Loucy (cell line): ENCODE measurements at regions not wholly inside any gene's neighbourhood (a gene's known extent, or its start where the extent isn't known, plus 50 kb on each side); places are given as distances from the start of the nearest gene placed in this dataset.
"Not testable (repeated sequence)": the region's sequence is repeated elsewhere in the genome, so short reads cannot be mapped to it uniquely, and the experiment has no call there.

Experiments
- H2AFZ ChIP-seq: fragments of 200-600 bp; sonication (generic); 2 replicates; pipeline ENCODE4 v1.6.0; 2016; ENCODE audit warnings: antibody characterized with exemption, mild to moderate bottlenecking, low read length, moderate library complexity
- H3F3A ChIP-seq: fragments of 200-600 bp; 2 replicates; pipeline ENCODE4 v1.6.0; 2016; ENCODE audit warnings: antibody characterized with exemption, low read depth, mild to moderate bottlenecking
- H3K27me3 ChIP-seq: fragments of 200-600 bp; sonication (generic); 2 replicates; pipeline ENCODE4 v1.6.1; 2014; ENCODE audit warnings: low read length, mild to moderate bottlenecking; ENCODE audit not compliant: insufficient read depth, poor library complexity, severe bottlenecking
- H3K36me3 ChIP-seq: fragments of 200-600 bp; sonication (generic); 2 replicates; pipeline ENCODE4 v1.6.1; 2016; ENCODE audit warnings: low read length; ENCODE audit not compliant: insufficient read depth
- H3K4me1 ChIP-seq: fragments of 200-600 bp; sonication (generic); 2 replicates; pipeline ENCODE4 v1.5.1; 2014; ENCODE audit warnings: low read length, mild to moderate bottlenecking; ENCODE audit not compliant: insufficient read depth, poor library complexity, severe bottlenecking
- H3K4me2 ChIP-seq: fragments of 200-600 bp; sonication (generic); 2 replicates; pipeline ENCODE4 v1.6.0; 2014; ENCODE audit warnings: antibody characterized with exemption, low read length, low read depth, mild to moderate bottlenecking; ENCODE audit not compliant: poor library complexity, severe bottlenecking
- H3K4me3 ChIP-seq: fragments of 200-600 bp; sonication (generic); 2 replicates; pipeline ENCODE4 v1.5.1; 2014; ENCODE audit warnings: low read length, mild to moderate bottlenecking, mixed read lengths; ENCODE audit not compliant: poor library complexity, severe bottlenecking
- H3K79me2 ChIP-seq: fragments of 200-600 bp; sonication (generic); 2 replicates; pipeline ENCODE4 v1.6.1; 2014; ENCODE audit warnings: low read length; ENCODE audit not compliant: insufficient read depth
- H3K9ac ChIP-seq: fragments of 200-600 bp; sonication (generic); 2 replicates; pipeline ENCODE4 v1.6.0; 2014; ENCODE audit warnings: mild to moderate bottlenecking, low read depth, low read length, moderate library complexity; ENCODE audit not compliant: poor library complexity, severe bottlenecking
- H3K9me2 ChIP-seq: fragments of 200-600 bp; sonication (generic); replicated peaks from 2 replicates; pipeline ENCODE4 v1.6.1; 2016; ENCODE audit warnings: low read depth, low read length, mixed read lengths
- H3K9me3 ChIP-seq: fragments of 200-600 bp; sonication (generic); 2 replicates; pipeline ENCODE4 v1.6.1; 2014; ENCODE audit warnings: mild to moderate bottlenecking, antibody characterized with exemption, low read length, low read depth; ENCODE audit not compliant: insufficient read depth
- H4K20me1 ChIP-seq: fragments of 200-600 bp; sonication (generic); 2 replicates; pipeline ENCODE4 v1.6.0; 2014; ENCODE audit warnings: antibody characterized with exemption, low read length, mild to moderate bottlenecking; ENCODE audit not compliant: insufficient read depth, poor library complexity, severe bottlenecking
- EZH2phosphoT487 ChIP-seq: fragments of 200-600 bp; IDR thresholded peaks from 2 replicates; pipeline ENCODE4 v1.6.1; 2018; ENCODE audit warnings: antibody characterized with exemption, mild to moderate bottlenecking, moderate library complexity, borderline replicate concordance
- TF ChIP-seq, protein P1 (sequence below): fragments of 200-600 bp; sonication (generic); conservative IDR thresholded peaks from 2 replicates; pipeline ENCODE4 v1.5.1; 2014; ENCODE audit warnings: mild to moderate bottlenecking, antibody characterized with exemption, low read length

DNA sequence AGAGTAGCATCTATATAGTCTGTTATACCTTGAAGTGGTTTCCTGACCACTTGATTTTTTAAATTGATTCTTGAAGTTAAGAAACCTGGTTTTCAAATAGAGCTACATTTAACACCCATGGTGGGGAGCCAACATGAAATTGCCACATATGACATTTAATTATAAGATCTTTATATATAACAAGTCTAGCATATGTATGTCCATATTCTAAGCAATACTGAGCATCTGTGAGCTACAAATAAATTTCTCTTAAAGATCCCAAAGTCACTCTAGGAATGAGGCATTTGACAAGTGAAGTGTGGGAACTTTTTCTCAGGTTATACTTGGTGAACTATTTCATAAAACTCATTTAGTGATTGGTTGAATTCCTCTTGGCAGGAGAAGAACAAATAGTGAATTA, 132.5 kb downstream of the RPL10L start:
- Histone ChIP-seq H3K4me1 (no peaks in the 10 kb centered on the region), H3K36me3 (no peaks in the 10 kb centered on the region), H3K9me2 (no peaks in the 10 kb centered on the region), H3F3A (no peaks in the 10 kb centered on the region), H3K9me3 (no peaks in the 10 kb centered on the region), H3K27me3 (no peaks in the 10 kb centered on the region), H2AFZ (no peak overlapping the region), H4K20me1 (no peaks in the 10 kb centered on the region), H3K4me2 (no peak overlapping the region), H3K9ac (no peak overlapping the region), H3K4me3 (no peak overlapping the region), H3K79me2 (no peaks in the 10 kb centered on the region)
- TF ChIP-seq, protein P1, sequence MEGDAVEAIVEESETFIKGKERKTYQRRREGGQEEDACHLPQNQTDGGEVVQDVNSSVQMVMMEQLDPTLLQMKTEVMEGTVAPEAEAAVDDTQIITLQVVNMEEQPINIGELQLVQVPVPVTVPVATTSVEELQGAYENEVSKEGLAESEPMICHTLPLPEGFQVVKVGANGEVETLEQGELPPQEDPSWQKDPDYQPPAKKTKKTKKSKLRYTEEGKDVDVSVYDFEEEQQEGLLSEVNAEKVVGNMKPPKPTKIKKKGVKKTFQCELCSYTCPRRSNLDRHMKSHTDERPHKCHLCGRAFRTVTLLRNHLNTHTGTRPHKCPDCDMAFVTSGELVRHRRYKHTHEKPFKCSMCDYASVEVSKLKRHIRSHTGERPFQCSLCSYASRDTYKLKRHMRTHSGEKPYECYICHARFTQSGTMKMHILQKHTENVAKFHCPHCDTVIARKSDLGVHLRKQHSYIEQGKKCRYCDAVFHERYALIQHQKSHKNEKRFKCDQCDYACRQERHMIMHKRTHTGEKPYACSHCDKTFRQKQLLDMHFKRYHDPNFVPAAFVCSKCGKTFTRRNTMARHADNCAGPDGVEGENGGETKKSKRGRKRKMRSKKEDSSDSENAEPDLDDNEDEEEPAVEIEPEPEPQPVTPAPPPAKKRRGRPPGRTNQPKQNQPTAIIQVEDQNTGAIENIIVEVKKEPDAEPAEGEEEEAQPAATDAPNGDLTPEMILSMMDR, result no peak
- TF ChIP-seq EZH2phosphoT487, result no peak

DNA sequence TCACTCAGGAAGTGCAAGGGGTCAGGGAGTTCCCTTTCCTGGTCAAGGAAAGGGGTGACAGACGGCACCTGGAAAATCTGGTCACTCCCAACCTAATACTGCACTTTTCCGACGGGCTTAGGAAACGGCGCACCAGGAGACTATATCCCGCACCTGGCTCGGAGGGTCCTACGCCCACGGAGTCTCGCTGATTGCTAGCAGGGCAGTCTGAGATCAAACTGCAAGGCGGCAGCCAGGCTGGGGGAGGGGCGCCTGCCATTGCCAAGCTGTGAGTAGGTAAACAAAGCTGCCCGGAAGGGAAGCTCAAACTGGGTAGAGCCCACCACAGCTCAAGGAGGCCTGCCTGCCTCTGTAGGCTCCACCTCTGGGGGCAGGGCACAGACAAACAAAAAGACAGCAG, 142.8 kb downstream of the RPL10L start:
- not testable (repeated sequence) for H3K4me3 ChIP-seq, H2AFZ ChIP-seq, H4K20me1 ChIP-seq, H3K36me3 ChIP-seq, H3K9me2 ChIP-seq, H3K27me3 ChIP-seq, H3F3A ChIP-seq, H3K4me1 ChIP-seq, H3K9ac ChIP-seq, H3K9me3 ChIP-seq, H3K4me2 ChIP-seq, H3K79me2 ChIP-seq

DNA sequence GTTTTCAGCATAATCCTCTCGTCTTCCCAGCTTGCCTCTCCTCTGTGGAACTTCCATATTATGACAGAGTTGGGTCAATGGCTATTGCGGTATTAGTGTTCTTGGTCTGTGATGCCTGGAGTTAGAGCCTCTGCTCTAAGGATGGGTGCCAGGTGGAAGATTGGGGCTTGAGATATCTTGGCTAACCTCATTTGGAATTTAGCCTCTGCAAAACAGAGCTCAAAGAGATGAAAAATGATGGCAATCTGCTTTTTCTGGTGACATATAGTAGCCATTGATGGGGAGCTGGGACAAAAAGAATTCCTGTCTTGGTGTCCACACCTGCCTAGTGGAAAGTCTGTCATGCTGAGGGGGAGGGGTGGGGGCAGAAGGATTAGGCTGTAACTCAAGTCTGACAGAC, 152.1 kb downstream of the RPL10L start:
- Histone ChIP-seq H3K9me3 (no peaks in the 10 kb centered on the region), H3K9me2 (no peaks in the 10 kb centered on the region), H4K20me1 (no peaks in the 10 kb centered on the region), H2AFZ (no peak overlapping the region), H3K9ac (no peak overlapping the region), H3K4me1 (no peaks in the 10 kb centered on the region), H3K36me3 (no peaks in the 10 kb centered on the region), H3K4me2 (no peak overlapping the region), H3F3A (no peaks in the 10 kb centered on the region), H3K27me3 (no peaks in the 10 kb centered on the region), H3K79me2 (no peaks in the 10 kb centered on the region), H3K4me3 (no peak overlapping the region)
- TF ChIP-seq, protein P1, result no peak
- TF ChIP-seq EZH2phosphoT487, result no peak

DNA sequence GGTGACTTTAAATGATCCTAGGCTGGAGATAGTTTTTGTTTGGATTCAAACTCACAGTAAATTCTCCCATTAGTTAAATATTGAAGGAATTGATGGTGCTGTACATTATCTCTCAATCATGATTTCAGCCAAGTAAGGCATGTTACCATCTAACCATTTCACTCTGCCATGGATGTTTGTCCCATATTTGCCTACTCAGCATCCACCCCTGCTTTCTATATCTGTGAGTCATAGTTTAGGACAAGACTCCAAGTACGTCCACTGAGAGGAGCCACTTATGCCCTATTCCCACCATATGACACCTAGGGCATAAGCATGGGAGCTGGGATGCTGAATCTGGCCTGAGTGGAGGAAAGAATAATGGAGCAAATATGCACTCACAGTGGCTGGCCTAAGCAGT, 155.2 kb downstream of the RPL10L start:
- Histone ChIP-seq H3K9ac (no peak overlapping the region), H3K9me2 (no peaks in the 10 kb centered on the region), H3K4me3 (no peak overlapping the region), H3K79me2 (no peaks in the 10 kb centered on the region), H3K27me3 (no peaks in the 10 kb centered on the region), H3K36me3 (no peaks in the 10 kb centered on the region), H3K4me1 (no peaks in the 10 kb centered on the region), H3F3A (no peaks in the 10 kb centered on the region), H3K4me2 (no peak overlapping the region), H2AFZ (no peak overlapping the region), H3K9me3 (no peaks in the 10 kb centered on the region), H4K20me1 (no peaks in the 10 kb centered on the region)
- TF ChIP-seq EZH2phosphoT487, result no peak
- TF ChIP-seq, protein P1, result no peak
